ENCODE measurements at regions not wholly inside any gene's neighbourhood (a gene's known extent, or its start where the extent isn't known, plus 50 kb on each side); places are given as distances from the start of the nearest gene placed in this dataset.
"Not testable (repeated sequence)": the region's sequence is repeated elsewhere in the genome, so short reads cannot be mapped to it uniquely, and the experiment has no call there.

- H3K27me3 ChIP-seq (ENCODE audit: insufficient read depth, low read length): no peaks in the 10 kb centered on the region
- TF ChIP-seq CTCF (IDR thresholded peaks at IDR 0.05; ENCODE audit: low read length): no peak
- TF ChIP-seq EZH2 (IDR thresholded peaks at IDR 0.05; ENCODE audit: borderline replicate concordance, low read length): no peak
Observed at GRCh38 chr1:117714546-117714945, 108.7 kb downstream of the TENT5C start.

GRCh38 chr1:117716030-117716429 is 110.2 kb downstream of the TENT5C start:
- not testable (repeated sequence) for H3K9me3 ChIP-seq (ENCODE audit: low read length); H2AFZ ChIP-seq (ENCODE audit: low read length); H3K4me3 ChIP-seq (ENCODE audit: low read depth, low read length, poor library complexity, severe bottlenecking); H3K27me3 ChIP-seq (ENCODE audit: insufficient read depth, low read length); H3K79me2 ChIP-seq (ENCODE audit: insufficient read depth, low read length); H4K20me1 ChIP-seq (ENCODE audit: insufficient read depth, low read length); H3F3A ChIP-seq (ENCODE audit: insufficient read depth, low read length); H3K36me3 ChIP-seq (ENCODE audit: insufficient read depth, low read length); H3K27ac ChIP-seq (ENCODE audit: low read depth, low read length, poor library complexity, severe bottlenecking); H3K9ac ChIP-seq (ENCODE audit: low read length); H3K4me2 ChIP-seq (ENCODE audit: low read length); H3K9me2 ChIP-seq (ENCODE audit: low read depth, low read length); H3K4me1 ChIP-seq (ENCODE audit: insufficient read depth, low read length, severe bottlenecking)

More at GRCh38 chr1:117714546-117714945, 108.7 kb downstream of the TENT5C start:
- H2AFZ ChIP-seq (ENCODE audit: low read length): no peak overlapping the region
- no peak overlapping the region for H3K4me3 ChIP-seq (ENCODE audit: low read depth, low read length, poor library complexity, severe bottlenecking)
- no peak overlapping the region for H3K9ac ChIP-seq (ENCODE audit: low read length)
- H3K9me2 ChIP-seq (ENCODE audit: low read depth, low read length): no peaks in the 10 kb centered on the region
- no peaks in the 10 kb centered on the region for H4K20me1 ChIP-seq (ENCODE audit: insufficient read depth, low read length)
- no peak overlapping the region for H3K4me2 ChIP-seq (ENCODE audit: low read length)
- no peaks in the 10 kb centered on the region for H3F3A ChIP-seq (ENCODE audit: insufficient read depth, low read length)
- no peaks in the 10 kb centered on the region for H3K36me3 ChIP-seq (ENCODE audit: insufficient read depth, low read length)
- no peak overlapping the region for H3K27ac ChIP-seq (ENCODE audit: low read depth, low read length, poor library complexity, severe bottlenecking)
- no peaks in the 10 kb centered on the region for H3K9me3 ChIP-seq (ENCODE audit: low read length)
- H3K79me2 ChIP-seq (ENCODE audit: insufficient read depth, low read length): no peaks in the 10 kb centered on the region
- H3K4me1 ChIP-seq (ENCODE audit: insufficient read depth, low read length, severe bottlenecking): no peaks in the 10 kb centered on the region

GRCh38 chr1:117717980-117718379 is 112.1 kb downstream of the TENT5C start:
- not testable (repeated sequence) for H3K79me2 ChIP-seq (ENCODE audit: insufficient read depth, low read length); H3K36me3 ChIP-seq (ENCODE audit: insufficient read depth, low read length); H3K4me1 ChIP-seq (ENCODE audit: insufficient read depth, low read length, severe bottlenecking); H3K27ac ChIP-seq (ENCODE audit: low read depth, low read length, poor library complexity, severe bottlenecking); H3K9me2 ChIP-seq (ENCODE audit: low read depth, low read length); H3K4me3 ChIP-seq (ENCODE audit: low read depth, low read length, poor library complexity, severe bottlenecking); H3K27me3 ChIP-seq (ENCODE audit: insufficient read depth, low read length); H3K9me3 ChIP-seq (ENCODE audit: low read length); H4K20me1 ChIP-seq (ENCODE audit: insufficient read depth, low read length); H3K4me2 ChIP-seq (ENCODE audit: low read length); H3F3A ChIP-seq (ENCODE audit: insufficient read depth, low read length); H3K9ac ChIP-seq (ENCODE audit: low read length); H2AFZ ChIP-seq (ENCODE audit: low read length)

- not testable (repeated sequence) for H3K79me2 ChIP-seq (ENCODE audit: insufficient read depth, low read length); H2AFZ ChIP-seq (ENCODE audit: low read length); H3K9me2 ChIP-seq (ENCODE audit: low read depth, low read length); H3K4me3 ChIP-seq (ENCODE audit: low read depth, low read length, poor library complexity, severe bottlenecking); H3F3A ChIP-seq (ENCODE audit: insufficient read depth, low read length); H4K20me1 ChIP-seq (ENCODE audit: insufficient read depth, low read length); H3K4me2 ChIP-seq (ENCODE audit: low read length); H3K27ac ChIP-seq (ENCODE audit: low read depth, low read length, poor library complexity, severe bottlenecking); H3K9me3 ChIP-seq (ENCODE audit: low read length); H3K4me1 ChIP-seq (ENCODE audit: insufficient read depth, low read length, severe bottlenecking); H3K36me3 ChIP-seq (ENCODE audit: insufficient read depth, low read length); H3K9ac ChIP-seq (ENCODE audit: low read length); H3K27me3 ChIP-seq (ENCODE audit: insufficient read depth, low read length)
Observed at GRCh38 chr1:117718596-117718995, 112.7 kb downstream of the TENT5C start.

DNA sequence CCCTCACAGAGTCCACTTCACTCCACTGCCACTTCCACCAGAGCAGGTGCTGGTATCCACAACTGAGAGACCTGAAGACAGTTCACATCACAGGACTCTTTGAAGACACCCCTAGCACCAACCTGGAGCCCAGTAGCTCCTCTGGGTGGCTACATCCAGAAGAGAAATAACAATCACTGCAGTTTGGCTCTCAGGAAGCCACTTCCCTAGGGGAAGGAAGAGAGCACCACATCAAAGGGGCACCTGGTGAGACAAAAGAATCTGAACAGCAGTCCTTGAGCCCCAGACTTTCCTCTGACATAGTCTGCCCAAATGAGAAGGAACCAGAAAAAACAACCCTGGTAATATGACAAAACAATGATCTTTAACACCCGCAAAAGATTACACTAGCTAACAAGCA is 113.2 kb downstream of the TENT5C start:
- Histone ChIP-seq H3K4me1 (ENCODE audit: insufficient read depth, low read length, severe bottlenecking) (no peaks in the 10 kb centered on the region), H4K20me1 (ENCODE audit: insufficient read depth, low read length) (no peaks in the 10 kb centered on the region), H3K9me3 (ENCODE audit: low read length) (no peaks in the 10 kb centered on the region), H3K4me2 (ENCODE audit: low read length) (no peak overlapping the region), H3K4me3 (ENCODE audit: low read depth, low read length, poor library complexity, severe bottlenecking) (no peak overlapping the region), H3K27ac (ENCODE audit: low read depth, low read length, poor library complexity, severe bottlenecking) (no peak overlapping the region), H3K9me2 (ENCODE audit: low read depth, low read length) (no peaks in the 10 kb centered on the region), H3K79me2 (ENCODE audit: insufficient read depth, low read length) (no peaks in the 10 kb centered on the region), H3K27me3 (ENCODE audit: insufficient read depth, low read length) (no peaks in the 10 kb centered on the region), H2AFZ (ENCODE audit: low read length) (no peak overlapping the region), H3K9ac (ENCODE audit: low read length) (no peak overlapping the region), H3F3A (ENCODE audit: insufficient read depth, low read length) (no peaks in the 10 kb centered on the region), H3K36me3 (ENCODE audit: insufficient read depth, low read length) (no peaks in the 10 kb centered on the region)
- TF ChIP-seq EZH2 (IDR thresholded peaks at IDR 0.05; ENCODE audit: borderline replicate concordance, low read length) (no peak), CTCF (IDR thresholded peaks at IDR 0.05; ENCODE audit: low read length) (no peak)
